ENCODE measurements at regions not wholly inside any gene's neighbourhood (a gene's known extent, or its start where the extent isn't known, plus 50 kb on each side); places are given as distances from the start of the nearest gene placed in this dataset.
A peak's percentile ranks its signal among the peaks of the same experiment; 100 is the strongest.

DNA sequence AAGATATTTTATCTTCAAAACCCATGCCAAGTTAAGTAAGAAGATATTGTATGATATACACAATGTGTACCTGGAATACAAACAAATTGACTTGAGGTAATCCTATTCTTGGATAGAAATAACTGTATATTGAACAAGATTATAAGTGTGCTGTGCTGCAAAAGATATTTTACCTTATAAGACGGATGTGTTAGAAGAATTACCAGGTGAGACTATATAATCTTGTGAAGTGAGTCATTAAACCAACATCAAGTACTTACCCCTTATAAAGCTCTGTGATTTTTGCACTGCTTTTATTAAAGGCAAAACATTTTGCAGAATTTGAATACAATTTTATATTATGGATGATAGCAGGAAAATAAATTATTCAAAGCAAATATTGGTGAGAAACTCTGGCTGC lies 570.0 kb downstream of the MMUT start:
- DNase-seq: no peak

DNA sequence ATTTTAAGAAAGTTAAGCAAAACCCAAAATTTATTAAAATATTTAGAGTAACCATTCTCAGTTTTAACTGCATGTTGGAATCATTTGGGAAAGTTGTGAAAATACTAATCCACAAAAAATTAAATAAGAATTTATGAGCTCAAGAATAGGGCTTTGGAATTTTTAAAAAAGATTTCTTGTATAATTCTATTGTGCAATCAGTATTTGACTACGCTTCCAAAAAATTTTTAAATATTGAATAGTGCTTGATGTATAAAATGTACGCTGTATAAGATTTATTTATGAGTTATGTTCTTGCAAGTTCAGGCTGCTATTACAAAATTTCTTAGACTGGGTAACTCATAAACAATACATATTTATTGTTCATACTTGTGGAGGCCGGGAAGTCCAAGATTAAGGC lies 571.7 kb downstream of the MMUT start:
- DNase-seq: no peak

DNA sequence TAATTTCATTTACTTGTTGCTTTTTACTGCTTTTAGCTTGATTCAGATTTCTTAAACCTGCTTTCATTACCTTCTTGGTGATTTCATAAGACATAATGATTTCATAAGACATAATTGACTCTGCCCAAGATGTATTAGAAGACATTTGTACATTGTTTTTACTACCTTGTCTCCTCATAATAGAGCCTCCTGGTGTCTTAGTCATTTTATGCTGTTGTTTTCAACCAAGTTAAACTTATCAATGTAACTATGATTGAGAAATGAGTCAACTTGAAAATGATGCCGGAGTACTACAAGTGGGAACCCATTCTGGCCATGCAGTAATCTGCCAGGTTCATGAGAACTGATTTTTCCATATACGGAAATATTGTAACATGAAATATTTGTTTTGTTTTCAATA lies 573.6 kb downstream of the MMUT start:
- DNase-seq: no peak

DNA sequence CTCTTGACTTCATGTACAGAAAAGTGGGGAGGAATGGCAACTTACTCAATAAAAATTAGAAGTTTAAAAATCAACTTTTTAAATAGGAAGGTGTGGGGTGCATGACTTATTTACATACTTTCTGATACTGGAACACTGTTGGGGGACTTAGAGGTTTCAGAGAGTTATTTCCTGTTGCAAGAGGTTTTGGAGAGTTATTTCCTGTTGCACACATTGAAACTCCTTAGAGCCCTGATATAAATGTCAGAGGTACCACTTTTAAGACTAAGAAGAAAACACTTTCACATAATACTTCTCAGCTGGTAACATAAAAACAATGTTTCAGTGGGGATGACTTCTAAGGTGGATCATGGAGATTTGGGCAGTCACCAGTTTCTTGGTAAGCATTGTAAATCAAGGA lies 579.9 kb downstream of the MMUT start:
- no peak for DNase-seq

DNA sequence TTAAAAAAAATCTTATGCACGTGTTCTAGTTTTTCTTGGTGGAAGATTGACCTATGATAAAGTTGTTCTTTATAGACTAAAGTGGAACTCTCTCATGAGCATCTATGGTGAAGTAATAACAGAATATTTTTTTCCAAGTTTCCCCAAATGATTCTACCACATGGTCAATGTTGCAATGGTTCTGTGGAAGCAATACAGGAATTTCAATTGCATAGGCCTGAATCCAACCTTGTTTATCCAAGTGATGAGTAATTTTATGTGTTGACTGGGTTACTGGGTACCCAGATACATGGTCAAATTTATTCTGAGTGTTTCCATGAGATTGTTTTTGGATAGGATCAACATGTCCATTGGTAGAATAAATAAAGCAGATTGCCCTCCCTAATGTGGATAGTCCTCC lies 581.5 kb downstream of the MMUT start:
- DNase-seq: no peak

DNA sequence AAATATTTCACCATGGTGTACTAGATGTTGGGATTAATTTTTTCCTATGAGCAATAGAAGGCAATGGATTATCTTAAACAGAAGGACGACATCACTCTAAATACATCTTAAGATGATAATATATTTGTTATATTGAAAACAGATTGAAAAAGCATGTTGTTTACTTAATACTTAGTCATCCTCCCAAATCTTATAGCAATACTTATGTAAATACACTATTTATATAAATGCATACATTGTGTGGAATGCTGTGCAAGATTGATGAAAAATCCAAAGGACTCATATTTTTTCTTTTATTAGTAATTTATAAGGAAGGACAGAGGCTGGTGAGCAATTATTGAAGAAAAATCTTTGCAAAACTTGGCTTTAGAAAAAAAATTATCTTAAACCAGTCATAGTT lies 593.5 kb downstream of the MMUT start:
- DNase-seq: no peak

DNA sequence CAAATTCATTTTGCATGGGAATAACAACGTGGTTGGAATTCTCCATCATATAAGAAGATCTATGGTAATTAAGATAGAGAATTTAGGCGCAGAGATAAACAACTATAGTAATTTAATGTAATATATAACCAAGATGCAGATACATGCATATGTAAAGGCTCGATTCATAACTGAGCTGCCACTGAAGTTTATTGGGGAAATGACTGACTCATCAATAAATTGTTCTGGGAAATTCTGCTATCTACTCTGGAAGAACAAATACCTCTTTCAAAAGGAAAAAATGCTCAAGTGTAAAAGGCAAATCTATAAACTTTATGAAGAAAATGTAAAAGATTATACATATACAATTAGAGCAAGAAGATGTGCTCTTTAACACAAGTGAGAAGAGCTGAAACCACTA lies 596.4 kb downstream of the MMUT start:
- DNase-seq: no peak

DNA sequence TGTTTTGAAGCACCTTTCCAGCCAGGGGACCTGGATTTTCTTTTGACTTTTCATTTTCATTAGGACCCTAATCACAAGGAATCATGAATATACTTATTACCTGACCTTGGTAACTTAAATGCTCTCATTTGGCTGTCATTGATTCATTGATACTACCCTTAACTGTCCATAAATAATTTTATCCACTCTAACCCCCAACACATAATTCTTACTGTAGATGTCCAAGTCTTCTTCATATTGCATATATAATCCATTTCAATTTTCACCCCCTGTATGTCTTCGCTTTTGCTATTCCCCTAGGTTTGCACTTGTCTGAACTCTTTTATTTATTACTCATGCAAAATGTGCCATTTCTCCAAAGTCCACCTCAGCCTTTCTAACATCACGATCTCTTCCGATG lies 602.9 kb downstream of the MMUT start:
- no peak for DNase-seq

DNA sequence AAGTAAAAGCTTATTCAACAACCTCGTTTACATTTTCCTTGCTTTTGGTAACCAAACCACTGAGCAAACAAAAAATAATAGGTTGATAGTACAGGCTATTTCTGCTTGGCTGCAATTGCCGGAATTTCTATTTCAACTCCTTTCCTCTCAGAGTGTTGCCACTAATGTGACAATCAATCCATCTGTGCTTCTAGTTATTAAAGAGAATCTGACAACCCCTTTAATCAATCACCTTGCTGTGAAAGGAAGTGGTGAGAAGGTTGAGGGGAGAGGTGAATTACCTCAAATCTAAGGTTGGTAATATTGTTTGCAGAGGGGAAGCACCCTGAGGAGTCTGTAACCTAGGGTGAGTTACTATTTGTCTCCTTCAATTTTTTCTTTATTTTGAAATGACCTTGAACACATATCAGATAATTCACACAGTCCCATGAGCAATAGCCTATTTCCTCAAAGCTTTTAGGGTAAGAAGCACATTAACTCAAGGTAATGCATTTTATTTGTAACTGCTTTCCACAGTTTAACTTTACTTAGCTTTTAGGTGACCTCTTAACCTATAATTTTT lies 603.4 kb downstream of the MMUT start:
- DNase-seq: peak in 1 of 2 experiments; percentile 25

DNA sequence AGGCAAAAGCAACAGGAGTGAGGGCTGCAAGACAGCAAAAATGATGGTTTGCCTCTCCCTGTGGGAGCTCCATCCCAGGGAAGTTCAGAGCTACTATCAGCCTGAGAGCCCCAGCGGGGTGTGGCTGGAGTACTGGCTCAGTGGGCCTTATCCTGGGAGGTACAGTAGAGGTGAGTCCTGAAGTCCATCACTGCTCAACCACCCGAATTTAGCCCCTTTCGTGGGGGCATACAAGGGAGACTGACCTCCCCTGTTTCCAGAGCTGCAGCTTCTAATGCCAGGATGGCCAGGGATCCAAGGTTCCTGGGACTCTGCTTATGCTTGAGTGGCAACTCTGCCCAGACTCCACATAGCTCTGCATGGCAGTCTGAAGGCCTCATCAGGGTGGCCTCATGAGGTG lies 617.8 kb downstream of the MMUT start:
- no peak for DNase-seq

DNA sequence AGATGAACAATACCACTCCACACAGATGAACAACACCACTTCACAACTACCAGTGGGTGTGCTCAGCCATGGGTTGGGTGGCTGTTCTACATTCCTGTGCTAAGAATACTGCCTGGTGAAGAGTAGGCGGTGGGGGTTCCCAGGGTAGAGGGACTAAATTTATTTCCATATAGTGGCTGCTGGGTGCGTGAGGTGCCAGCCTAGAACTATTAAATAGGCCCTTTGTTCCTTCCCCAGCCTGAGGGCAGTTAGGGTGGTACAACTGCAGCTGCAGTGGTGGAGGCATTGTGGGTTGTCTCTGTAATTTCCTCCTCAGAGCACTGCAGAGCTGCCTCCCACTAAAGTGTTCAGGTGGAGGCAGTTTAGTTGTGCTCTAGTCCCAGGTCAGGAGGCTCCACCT lies 618.4 kb downstream of the MMUT start:
- DNase-seq: no peak

DNA sequence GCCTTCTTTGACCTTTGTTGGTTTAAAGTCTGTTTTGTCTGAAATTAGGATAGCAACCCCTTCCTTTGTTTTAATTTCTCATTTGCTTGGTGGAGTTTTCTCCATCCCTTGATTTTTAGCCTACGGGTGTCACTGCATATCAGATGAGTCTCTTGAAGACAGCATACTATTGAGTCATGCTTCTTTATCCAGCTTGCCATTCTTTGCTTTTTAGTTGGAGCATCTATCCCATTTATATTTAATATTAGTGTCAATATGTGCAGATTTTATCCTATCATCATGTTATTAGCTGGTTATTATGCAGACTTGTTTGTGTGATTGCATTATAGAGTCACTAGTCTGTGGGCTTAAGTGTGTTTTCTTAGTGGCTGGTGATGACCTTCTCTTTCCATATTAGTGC lies 622.2 kb downstream of the MMUT start:
- DNase-seq: no peak

DNA sequence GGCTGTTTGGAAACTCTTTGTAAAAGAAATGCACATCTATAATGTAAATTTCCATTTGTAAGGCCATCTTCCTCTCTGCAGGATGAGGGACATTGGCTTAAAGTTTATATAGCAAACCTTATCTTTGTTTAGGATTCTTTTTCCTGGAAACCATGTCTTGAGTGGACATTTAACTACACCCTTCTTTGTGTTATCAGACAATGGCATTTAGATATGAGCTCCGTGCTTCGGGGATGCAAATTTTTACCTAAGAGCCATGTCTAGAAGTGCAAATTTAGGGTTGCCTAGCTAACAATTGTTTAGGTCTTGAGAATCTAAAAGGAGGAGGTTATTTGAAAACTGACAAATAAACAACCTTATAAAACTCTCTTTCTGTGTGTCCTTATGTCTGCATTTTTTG lies 623.8 kb downstream of the MMUT start:
- no peak for DNase-seq

DNA sequence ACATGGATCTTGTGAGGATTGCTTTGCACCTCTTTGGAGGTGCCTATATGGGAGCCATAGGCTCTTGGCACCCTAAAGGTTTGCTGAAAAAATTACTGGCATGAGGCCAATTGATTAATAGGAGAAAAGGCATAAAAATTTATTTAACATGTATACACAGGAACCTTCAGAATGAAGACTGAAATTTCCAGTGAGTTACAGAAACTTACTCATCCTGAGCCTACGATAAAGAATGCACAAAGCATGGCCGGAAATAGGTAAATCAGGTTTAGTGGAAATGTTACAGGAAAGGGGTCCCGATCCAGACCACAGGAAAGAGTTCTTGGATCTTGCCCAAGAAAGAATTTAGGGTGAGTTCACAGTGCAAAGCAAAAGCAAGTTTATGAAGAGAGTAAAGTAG lies 625.3 kb downstream of the MMUT start:
- no peak for DNase-seq

DNA sequence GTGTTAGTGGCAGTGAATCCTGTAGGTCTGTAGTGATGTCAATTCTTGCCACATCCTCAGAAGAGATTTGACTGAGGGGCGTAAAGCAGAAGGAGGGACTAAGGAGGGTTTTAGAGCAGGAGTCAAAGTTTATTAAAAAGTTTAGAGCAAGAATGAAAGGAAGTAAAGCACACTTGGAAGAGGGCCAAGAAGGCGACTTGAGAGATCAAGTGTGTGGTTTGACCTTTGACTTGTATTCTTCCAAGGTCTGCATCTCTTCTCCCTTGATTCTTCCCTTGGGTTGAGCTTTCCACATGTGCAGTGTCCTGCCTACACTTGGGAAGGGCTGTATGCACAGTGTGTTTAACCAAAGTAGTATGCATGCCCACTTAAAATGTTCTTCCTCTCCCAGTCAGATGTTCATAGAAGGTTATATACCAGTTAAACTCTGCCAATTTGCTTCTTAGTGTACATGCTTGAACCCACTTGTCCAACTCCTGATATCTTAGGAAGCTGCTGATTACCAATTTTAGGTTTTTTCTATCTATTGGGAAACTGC lies 627.6 kb downstream of the MMUT start:
- no peak for DNase-seq

DNA sequence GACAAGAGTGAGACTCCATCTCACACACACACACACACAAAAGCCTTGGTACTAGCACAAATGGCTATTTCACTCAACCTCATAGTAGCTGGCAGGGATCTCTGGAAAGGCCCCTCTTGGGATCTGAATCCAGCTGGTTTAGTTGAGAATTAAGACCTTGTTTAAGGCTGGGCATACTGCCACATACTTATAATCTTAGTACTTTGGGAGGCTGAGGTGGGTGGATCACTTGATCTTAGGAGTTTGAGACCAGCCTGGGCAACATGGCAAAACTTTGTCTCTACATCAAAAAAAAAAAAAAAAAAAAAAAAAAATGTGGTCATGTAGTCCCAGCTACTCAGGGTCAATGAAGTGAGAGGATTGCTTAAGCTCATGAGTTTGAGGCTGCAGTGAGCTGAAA lies 628.3 kb downstream of the MMUT start:
- DNase-seq: no peak

DNA sequence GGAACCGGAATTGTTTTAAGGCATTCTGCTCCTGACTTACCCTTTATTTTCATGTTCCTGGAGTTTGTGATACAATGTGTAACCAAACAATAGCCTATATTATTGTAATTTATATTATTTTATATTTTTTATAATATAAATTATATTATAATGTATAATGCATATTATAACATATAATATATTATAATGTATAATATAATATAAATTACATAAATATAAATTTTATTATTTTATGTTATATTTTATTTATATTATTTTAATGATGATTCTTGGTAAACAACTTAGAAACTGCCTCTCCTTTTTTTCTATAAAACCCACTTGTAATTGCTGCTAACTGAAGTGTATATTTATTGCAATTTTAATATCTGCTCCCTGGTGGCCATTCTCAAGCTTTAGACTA lies 629.1 kb downstream of the MMUT start:
- DNase-seq: no peak

DNA sequence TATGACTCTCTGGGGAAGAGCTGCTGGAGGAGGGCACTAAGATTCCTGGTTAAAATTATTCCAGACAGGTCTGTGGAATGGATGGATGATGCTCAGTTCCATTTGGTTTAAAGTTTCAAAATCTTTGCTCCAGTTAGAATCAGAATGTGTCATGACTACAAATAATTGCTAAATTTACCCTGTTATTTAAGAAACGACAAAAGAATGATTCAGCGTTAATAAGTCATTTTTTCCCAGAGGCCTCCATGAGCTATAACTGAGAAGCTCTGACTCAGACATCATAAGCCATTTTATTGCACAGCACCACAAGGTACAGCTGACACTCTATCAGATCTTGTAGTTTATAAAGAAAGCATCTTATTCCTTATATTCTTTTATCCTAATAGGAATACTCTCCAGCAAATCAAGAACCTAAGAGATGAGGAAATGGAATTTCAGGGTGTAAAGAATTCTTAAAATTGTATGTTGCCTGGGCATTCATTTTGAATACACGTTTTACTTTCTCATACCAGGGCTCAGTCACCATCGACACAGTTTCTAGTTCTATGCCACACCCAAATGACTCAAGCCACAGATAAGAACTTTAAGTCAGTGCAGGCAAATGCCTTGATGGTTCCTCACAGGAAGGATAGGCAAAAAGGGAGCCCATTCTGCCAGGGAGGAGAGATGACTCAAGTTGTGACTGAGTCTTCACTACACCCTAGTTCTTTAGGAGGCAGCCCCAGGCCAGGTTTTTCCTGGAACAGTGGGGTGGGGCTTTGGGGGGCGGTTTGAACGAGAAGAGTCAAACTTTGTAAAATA lies 636.0 kb downstream of the MMUT start:
- no peak for DNase-seq

DNA sequence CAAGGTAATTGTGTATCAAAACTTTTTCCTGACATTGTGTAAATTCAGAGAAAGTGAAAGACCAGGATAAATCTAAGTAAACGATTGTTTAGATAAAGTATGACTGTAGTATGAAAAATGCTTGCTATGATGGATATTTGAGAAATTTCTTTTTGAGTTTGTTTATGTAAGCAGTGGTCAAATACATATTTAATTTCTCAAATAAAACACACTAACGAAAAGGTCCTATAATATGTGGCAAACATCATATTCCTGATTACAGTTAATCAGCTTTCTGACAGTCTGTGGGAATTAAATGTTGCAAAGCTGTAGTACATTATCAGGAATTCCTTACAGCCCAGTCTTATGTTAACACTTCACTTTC lies 636.9 kb downstream of the MMUT start:
- DNase-seq: no peak

DNA sequence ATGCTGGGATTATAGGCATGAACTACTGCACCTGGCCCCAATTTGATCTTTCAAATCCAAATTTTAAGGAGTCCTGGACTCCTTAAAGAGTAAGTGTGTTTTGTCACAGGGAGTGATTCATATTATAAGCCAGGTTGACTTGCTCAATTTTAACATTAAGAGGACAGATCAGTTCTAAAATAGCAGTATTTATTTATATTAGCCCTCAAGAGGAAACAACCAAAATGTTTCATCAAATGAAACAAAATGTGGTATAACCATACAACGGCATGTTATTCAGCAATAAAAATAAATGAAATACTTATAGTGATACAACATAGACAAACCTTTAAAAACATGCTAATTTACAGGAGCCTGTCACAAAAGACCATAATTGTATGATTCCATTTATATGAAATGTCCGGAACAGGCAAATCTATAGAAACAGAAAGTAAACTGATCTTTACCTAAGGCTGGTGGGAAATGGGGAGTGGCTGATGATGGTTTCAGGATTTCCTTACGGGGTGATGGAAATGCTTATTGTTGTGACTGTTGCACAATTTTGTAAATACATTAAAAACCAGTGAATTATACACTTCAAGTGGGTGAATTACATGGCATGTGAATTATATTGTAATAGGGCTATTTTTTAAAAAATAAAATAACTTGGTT lies 637.4 kb downstream of the MMUT start:
- DNase-seq: no peak

DNA sequence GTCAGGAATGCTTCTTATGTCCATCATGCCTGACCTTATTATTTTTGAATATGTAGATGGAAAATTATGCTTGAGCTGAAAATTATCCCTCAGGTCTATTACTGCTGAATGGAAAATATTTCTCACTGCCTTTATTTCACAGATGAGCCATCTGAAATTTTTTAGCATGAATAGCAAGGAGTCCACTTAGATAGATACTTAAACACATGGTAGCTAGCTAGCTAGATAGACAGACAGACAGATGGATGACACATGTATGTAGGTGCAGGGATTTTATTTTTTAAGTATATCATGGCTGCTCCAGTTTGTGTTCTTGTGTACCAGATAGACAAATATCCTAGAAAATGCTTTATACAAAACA lies 645.0 kb downstream of the MMUT start:
- no peak for DNase-seq

DNA sequence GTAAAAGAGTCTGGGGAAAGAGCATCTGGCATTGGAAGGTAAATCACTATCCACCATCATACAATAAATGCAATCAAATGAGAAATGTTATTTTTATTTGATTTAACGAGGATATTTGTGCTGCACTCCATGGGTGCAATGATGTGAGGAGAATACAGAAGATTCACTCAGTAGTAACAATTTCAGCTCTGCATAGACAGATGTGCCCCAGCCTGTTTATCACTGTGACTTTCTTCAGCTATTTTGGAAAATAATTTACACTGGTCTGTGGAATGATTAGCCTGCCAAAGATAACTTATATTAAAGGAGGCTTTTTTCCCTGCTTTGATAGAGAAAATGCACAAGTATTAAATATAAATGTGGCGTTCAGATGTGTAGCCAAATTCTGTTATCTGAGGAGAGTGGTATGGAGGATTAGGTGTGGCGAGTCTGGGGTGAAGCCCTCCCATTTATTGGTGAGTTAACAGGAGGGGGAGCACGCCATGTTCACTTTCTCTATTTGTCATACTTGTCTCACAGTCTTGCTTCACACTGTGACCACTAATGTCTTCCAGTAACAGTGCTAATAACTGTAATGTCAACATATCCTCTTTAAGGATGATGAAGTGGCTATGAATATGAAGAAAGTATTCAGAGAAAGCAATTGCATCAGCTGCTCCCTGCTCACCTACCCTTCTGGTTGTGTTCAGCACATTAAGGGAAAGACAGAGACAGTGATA lies 645.6 kb downstream of the MMUT start:
- no peak for DNase-seq

DNA sequence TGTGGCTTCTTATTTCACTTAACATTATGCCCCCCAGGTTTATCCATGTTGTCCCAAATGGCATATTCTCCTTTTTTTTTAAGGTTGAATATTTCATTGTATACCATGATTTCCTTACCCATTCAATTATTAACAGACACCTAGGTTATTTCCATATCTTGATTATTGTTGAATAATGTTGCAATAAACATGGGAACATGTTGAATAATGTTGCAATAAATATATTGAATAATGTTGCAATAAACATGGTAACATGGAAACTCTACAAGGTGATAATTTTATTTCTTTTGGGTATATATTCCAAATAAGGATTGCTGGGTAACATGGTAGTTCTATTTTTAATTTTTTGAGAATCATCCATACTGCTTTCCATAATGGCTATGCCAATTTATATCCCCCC lies 648.1 kb downstream of the MMUT start:
- DNase-seq: no peak

DNA sequence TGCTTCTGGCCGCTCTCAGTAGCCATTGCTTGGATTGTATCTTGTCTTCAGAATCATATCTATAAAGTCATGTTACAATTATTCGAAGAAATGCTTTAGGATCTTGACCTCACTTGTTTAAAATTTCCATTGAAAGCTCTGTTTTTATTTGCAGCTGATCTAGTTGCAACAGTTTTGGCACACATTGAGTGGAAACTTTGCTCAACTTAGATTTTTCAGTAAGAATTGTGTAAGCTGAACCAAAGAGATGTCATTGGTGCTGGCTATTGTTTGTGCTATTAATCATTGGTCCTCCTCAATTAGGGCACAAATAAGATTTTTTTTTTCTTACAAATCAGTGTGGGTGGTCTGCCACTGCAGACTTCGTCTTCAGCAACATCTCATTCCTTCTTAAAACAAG lies 649.2 kb downstream of the MMUT start:
- DNase-seq: no peak
